ENCODE measurements at regions not wholly inside any gene's neighbourhood (a gene's known extent, or its start where the extent isn't known, plus 50 kb on each side); places are given as distances from the start of the nearest gene placed in this dataset.

GRCh38 chr3:99114565-99115291 lies 213.2 kb upstream of the DCBLD2 start:
- DNase-seq (ENCODE audit: low spot score), result peak; percentile 26
- TF ChIP-seq, protein P1, sequence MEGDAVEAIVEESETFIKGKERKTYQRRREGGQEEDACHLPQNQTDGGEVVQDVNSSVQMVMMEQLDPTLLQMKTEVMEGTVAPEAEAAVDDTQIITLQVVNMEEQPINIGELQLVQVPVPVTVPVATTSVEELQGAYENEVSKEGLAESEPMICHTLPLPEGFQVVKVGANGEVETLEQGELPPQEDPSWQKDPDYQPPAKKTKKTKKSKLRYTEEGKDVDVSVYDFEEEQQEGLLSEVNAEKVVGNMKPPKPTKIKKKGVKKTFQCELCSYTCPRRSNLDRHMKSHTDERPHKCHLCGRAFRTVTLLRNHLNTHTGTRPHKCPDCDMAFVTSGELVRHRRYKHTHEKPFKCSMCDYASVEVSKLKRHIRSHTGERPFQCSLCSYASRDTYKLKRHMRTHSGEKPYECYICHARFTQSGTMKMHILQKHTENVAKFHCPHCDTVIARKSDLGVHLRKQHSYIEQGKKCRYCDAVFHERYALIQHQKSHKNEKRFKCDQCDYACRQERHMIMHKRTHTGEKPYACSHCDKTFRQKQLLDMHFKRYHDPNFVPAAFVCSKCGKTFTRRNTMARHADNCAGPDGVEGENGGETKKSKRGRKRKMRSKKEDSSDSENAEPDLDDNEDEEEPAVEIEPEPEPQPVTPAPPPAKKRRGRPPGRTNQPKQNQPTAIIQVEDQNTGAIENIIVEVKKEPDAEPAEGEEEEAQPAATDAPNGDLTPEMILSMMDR (conservative IDR thresholded peaks at IDR 0.05; ENCODE audit: low read depth), result peak; percentile 45
- POLR2A ChIA-PET (ENCODE audit: low non-redundant PET), result no interaction called here
- CTCF ChIA-PET, result no interaction called here
- no peak overlapping the region for H3K27ac ChIP-seq

DNA sequence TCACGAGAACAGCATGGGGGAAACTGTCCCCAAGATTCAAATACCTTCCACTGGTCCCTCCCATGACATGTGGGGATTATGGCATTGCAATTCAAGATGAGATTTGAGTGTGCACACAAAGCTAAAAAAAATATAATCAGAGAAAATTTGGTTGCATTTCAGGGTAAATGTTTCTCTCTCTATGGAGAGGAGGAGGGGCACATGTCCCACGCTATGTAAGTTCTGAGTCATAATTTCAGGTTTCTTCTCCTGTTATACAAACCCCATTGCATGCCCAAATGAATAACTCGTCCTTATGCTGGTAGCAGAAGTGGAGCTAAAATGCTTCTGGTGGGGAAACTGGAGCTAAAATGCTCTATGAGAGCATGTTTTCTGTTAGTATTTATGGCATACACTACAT lies 209.7 kb upstream of the DCBLD2 start:
- ChIA-PET POLR2A (ENCODE audit: low non-redundant PET) (no interaction called here), CTCF (no interaction called here)
- no peak overlapping the region for H3K27ac ChIP-seq
- DNase-seq (ENCODE audit: low spot score), result no peak
- TF ChIP-seq, protein P1 (conservative IDR thresholded peaks at IDR 0.05; ENCODE audit: low read depth), result no peak

- H3K27ac ChIP-seq, result no peak overlapping the region
- POLR2A ChIA-PET (ENCODE audit: low non-redundant PET), result no interaction called here
- DNase-seq (ENCODE audit: low spot score), result no peak
- CTCF ChIA-PET, result no interaction called here
- TF ChIP-seq, protein P1 (conservative IDR thresholded peaks at IDR 0.05; ENCODE audit: low read depth), result no peak
Measured at GRCh38 chr3:99110401-99110800, 208.9 kb upstream of the DCBLD2 start.

GRCh38 chr3:99108508-99108907 lies 207.0 kb upstream of the DCBLD2 start:
- DNase-seq (ENCODE audit: low spot score), result peak; percentile 78
- POLR2A ChIA-PET (ENCODE audit: low non-redundant PET), result no interaction called here
- TF ChIP-seq, protein P1 (conservative IDR thresholded peaks at IDR 0.05; ENCODE audit: low read depth), result no peak
- CTCF ChIA-PET, result no interaction called here
- H3K27ac ChIP-seq, result no peak overlapping the region

DNA sequence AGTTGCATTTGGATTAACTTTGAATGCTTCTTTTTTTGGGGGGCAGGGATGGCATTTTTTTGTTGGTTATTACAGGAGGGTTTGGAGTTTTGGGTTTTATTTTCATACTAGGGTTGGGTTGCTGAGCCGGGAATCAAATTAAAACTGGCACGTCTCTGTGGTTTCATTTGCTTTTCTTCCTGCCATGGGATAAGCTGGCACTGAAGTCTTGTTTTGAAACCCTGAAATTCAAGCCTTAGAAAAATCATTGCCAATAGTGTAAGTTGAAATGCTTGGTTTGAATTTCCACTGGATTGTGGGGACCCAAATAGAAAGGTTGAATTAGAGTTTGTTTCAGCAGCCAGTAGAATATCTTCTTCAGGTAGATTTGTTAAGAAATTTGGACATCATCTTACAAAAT lies 193.1 kb upstream of the DCBLD2 start:
- CTCF ChIA-PET, result no interaction called here
- DNase-seq (ENCODE audit: low spot score), result no peak
- POLR2A ChIA-PET (ENCODE audit: low non-redundant PET), result no interaction called here
- no peak overlapping the region for H3K27ac ChIP-seq
- TF ChIP-seq, protein P1 (conservative IDR thresholded peaks at IDR 0.05; ENCODE audit: low read depth), result no peak

GRCh38 chr3:99087277-99087676 lies 185.8 kb upstream of the DCBLD2 start:
- ChIA-PET POLR2A (ENCODE audit: low non-redundant PET) (no interaction called here), CTCF (no interaction called here)
- no peak for DNase-seq (ENCODE audit: low spot score)
- TF ChIP-seq, protein P1 (conservative IDR thresholded peaks at IDR 0.05; ENCODE audit: low read depth), result no peak
- no peak overlapping the region for H3K27ac ChIP-seq

Data from RWPE1 (cell line).